NCI-H2081 (cell line): ENCODE measurements at regions not wholly inside any gene's neighbourhood (a gene's known extent, or its start where the extent isn't known, plus 50 kb on each side); places are given as distances from the start of the nearest gene placed in this dataset.

Experiments
- DNase-seq, 2 experiments: peaks; one replicate each; lab custom pipeline; 2025; lab: John Stamatoyannopoulos, UW

GRCh38 chr20:19077370-19078220, 134.8 kb upstream of the SLC24A3 start:
- DNase-seq, result no peak

- no peak for DNase-seq
These were observed 133.7 kb upstream of the SLC24A3 start for GRCh38 chr20:19078448-19079373.

GRCh38 chr20:19079536-19080299, 132.7 kb upstream of the SLC24A3 start:
- DNase-seq, result no peak

- DNase-seq, result no peak
These were observed 130.5 kb upstream of the SLC24A3 start for GRCh38 chr20:19081937-19082336.

- DNase-seq, result no peak
These were observed 129.3 kb upstream of the SLC24A3 start for GRCh38 chr20:19083136-19083621.

- peak in 1 of 2 experiments; percentile 51 for DNase-seq
These were observed 122.1 kb upstream of the SLC24A3 start for GRCh38 chr20:19090332-19090731.

GRCh38 chr20:19094959-19095541, 117.4 kb upstream of the SLC24A3 start:
- no peak for DNase-seq

- no peak for DNase-seq
These were observed 116.7 kb upstream of the SLC24A3 start for GRCh38 chr20:19095762-19096161.

GRCh38 chr20:19096843-19097242, 115.6 kb upstream of the SLC24A3 start:
- DNase-seq, result no peak

- DNase-seq, result no peak
These were observed 114.3 kb upstream of the SLC24A3 start for GRCh38 chr20:19098117-19098516.

- DNase-seq, result no peak
These were observed 113.5 kb upstream of the SLC24A3 start for GRCh38 chr20:19098806-19099578.

GRCh38 chr20:19099596-19100545, 112.6 kb upstream of the SLC24A3 start:
- no peak for DNase-seq

GRCh38 chr20:19100975-19101374, 111.5 kb upstream of the SLC24A3 start:
- DNase-seq, result no peak

- no peak for DNase-seq
These were observed 108.3 kb upstream of the SLC24A3 start for GRCh38 chr20:19104186-19104585.

GRCh38 chr20:19108155-19108554, 104.3 kb upstream of the SLC24A3 start:
- no peak for DNase-seq

- no peak for DNase-seq
These were observed 102.2 kb upstream of the SLC24A3 start for GRCh38 chr20:19110285-19110684.

- no peak for DNase-seq
These were observed 101.5 kb upstream of the SLC24A3 start for GRCh38 chr20:19110881-19111460.

- no peak for DNase-seq
These were observed 99.6 kb upstream of the SLC24A3 start for GRCh38 chr20:19112828-19113227.

- DNase-seq, result no peak
These were observed 99.0 kb upstream of the SLC24A3 start for GRCh38 chr20:19113343-19113930.
